ENCODE measurements at regions not wholly inside any gene's neighbourhood (a gene's known extent, or its start where the extent isn't known, plus 50 kb on each side); places are given as distances from the start of the nearest gene placed in this dataset.

GRCh38 chr11:116129456-116129855, 625.2 kb upstream of the CADM1 start:
- Mint-ChIP-seq H3K27me3 (ENCODE audit: low read depth) (no peaks in the 10 kb centered on the region), H3K4me3 (no peak overlapping the region), H3K27ac (ENCODE audit: unreplicated experiment) (no peak overlapping the region), H3K9me3 (no peaks in the 10 kb centered on the region), H3K36me3 (ENCODE audit: low read depth) (no peaks in the 10 kb centered on the region), H3K4me1 (peaks cover 50% of the 10 kb centered on the region)
- DNase-seq (ENCODE audit: low read depth, low spot score): no peak
- no peak for TF ChIP-seq CTCF (conservative IDR thresholded peaks at IDR 0.05)

GRCh38 chr11:116126562-116126961, 622.3 kb upstream of the CADM1 start:
- DNase-seq (ENCODE audit: low read depth, low spot score): no peak
- H3K9me3 Mint-ChIP-seq: no peaks in the 10 kb centered on the region
- peaks cover 28% of the 10 kb centered on the region for H3K4me1 Mint-ChIP-seq
- H3K27ac Mint-ChIP-seq (ENCODE audit: unreplicated experiment): no peak overlapping the region
- no peaks in the 10 kb centered on the region for H3K27me3 Mint-ChIP-seq (ENCODE audit: low read depth)
- H3K4me3 Mint-ChIP-seq: no peak overlapping the region
- no peaks in the 10 kb centered on the region for H3K36me3 Mint-ChIP-seq (ENCODE audit: low read depth)
- no peak for TF ChIP-seq CTCF (conservative IDR thresholded peaks at IDR 0.05)

GRCh38 chr11:116124922-116125714, 620.9 kb upstream of the CADM1 start:
- peak overlapping the region; percentile 41 for H3K27ac Mint-ChIP-seq (ENCODE audit: unreplicated experiment)
- H3K4me1 Mint-ChIP-seq: peaks cover 14% of the 10 kb centered on the region
- no peak overlapping the region for H3K4me3 Mint-ChIP-seq
- no peak for TF ChIP-seq CTCF (conservative IDR thresholded peaks at IDR 0.05)
- H3K36me3 Mint-ChIP-seq (ENCODE audit: low read depth): no peaks in the 10 kb centered on the region
- H3K27me3 Mint-ChIP-seq (ENCODE audit: low read depth): no peaks in the 10 kb centered on the region
- H3K9me3 Mint-ChIP-seq: no peaks in the 10 kb centered on the region
- no peak for DNase-seq (ENCODE audit: low read depth, low spot score)

- Mint-ChIP-seq H3K27me3 (ENCODE audit: low read depth) (no peaks in the 10 kb centered on the region), H3K36me3 (ENCODE audit: low read depth) (no peaks in the 10 kb centered on the region), H3K9me3 (no peaks in the 10 kb centered on the region), H3K4me3 (no peak overlapping the region), H3K27ac (ENCODE audit: unreplicated experiment) (no peak overlapping the region), H3K4me1 (peaks cover 11% of the 10 kb centered on the region)
- no peak for DNase-seq (ENCODE audit: low read depth, low spot score)
- TF ChIP-seq CTCF (conservative IDR thresholded peaks at IDR 0.05): no peak
These were observed 619.5 kb upstream of the CADM1 start for GRCh38 chr11:116123739-116124138.

- no peak for DNase-seq (ENCODE audit: low read depth, low spot score)
- Mint-ChIP-seq H3K9me3 (no peaks in the 10 kb centered on the region), H3K36me3 (ENCODE audit: low read depth) (no peaks in the 10 kb centered on the region), H3K27ac (ENCODE audit: unreplicated experiment) (no peak overlapping the region), H3K4me3 (no peak overlapping the region), H3K27me3 (ENCODE audit: low read depth) (no peaks in the 10 kb centered on the region), H3K4me1 (peaks cover 11% of the 10 kb centered on the region)
- TF ChIP-seq CTCF (conservative IDR thresholded peaks at IDR 0.05): no peak
These were observed 618.7 kb upstream of the CADM1 start for GRCh38 chr11:116122697-116123472.
